Pancreas (tissue), 10 donors: ENCODE measurements at regions not wholly inside any gene's neighbourhood (a gene's known extent, or its start where the extent isn't known, plus 50 kb on each side); places are given as distances from the start of the nearest gene placed in this dataset.

Source experiments
- ATAC-seq, 4 donors: fragments of 200-7000 bp; cut with Tn5 transposase; one replicate each; pipeline versions ENCODE4 v1.8.0 to v1.9.1; 2020; ENCODE audit warnings: mild to moderate bottlenecking in 4 of 4, moderate library complexity in 4 of 4
- DNase-seq, 6 donors: peaks; one replicate each; pipeline ENCODE4 v3.0.0-alpha.2; 2020
- FAIRE-seq: peaks from 2 replicates; lab custom pipeline; 2012; peaks lifted over from hg19 to GRCh38; lab: Jason Lieb, UNC
- H3K27ac ChIP-seq, 4 donors: fragments of 200-600 bp; sonication (generic); 1 replicate in 3 of 4; 2 replicates in 1 of 4; pipeline versions ENCODE4 v1.5.0 to v1.8.0; 2020
- H3K27me3 ChIP-seq, 4 donors: fragments of 200-600 bp; one replicate each; pipeline ENCODE4 v1.8.0; 2021
- H3K36me3 ChIP-seq, 3 donors: fragments of 200-600 bp; sonication (generic) in 1 of 3; one replicate each; pipeline versions ENCODE4 v1.5.0 to v1.8.0; 2020 to 2021
- H3K4me1 ChIP-seq, 3 donors: fragments of 200-600 bp; one replicate each; pipeline ENCODE4 v1.8.0; 2021
- H3K4me3 ChIP-seq, 4 donors: fragments of 200-600 bp; sonication (generic) in 2 of 4; one replicate each; pipeline versions ENCODE4 v1.5.0 to v1.8.0; 2020 to 2021
- H3K9me3 ChIP-seq, 4 donors: fragments of 200-600 bp; one replicate each; pipeline ENCODE4 v1.8.0; 2021
- CTCF ChIP-seq, 4 donors: fragments of 200-600 bp; sonication (generic) in 3 of 4; IDR thresholded peaks; one replicate each; pipeline versions ENCODE4 v1.5.0 to v1.8.0; 2021; ENCODE audit warnings: antibody characterized with exemption in 4 of 4
- WGBS, 2 donors: extraction: QIAGEN DNeasy Blood & Tissue Kit; methylation state at CpG; one replicate each; pipeline ENCODE4 v1.1.7; 2013; 5-methylcytosine and 5-hydroxymethylcytosine counted together
- intact Hi-C, 3 donors: fragments of 100-400 bp; cut with DNase I; formaldehyde crosslinking; loops; one replicate each; pipeline versions ENCODE4 v1.11.1 to v1.14.2; 2022
- donor health status: healthy with polysubstance abuse.
- donor health status: DM: no; HTN: no; CAD: no; lungs with moderate emphysema.
- donor health status: DM: no; HTN: no; CAD: no.
- donor health status: control.
- donor health status: control.
- donor health status: Bipolar disorder and iron deficiency.
- donor health status: DM: yes; HTN: yes; CAD: no.
- donor health status: DM: no; HTN: no; CAD: no.
- donor health status: DM: no; HTN: no; CAD: no.
- donor health status: DM: yes; HTN: yes; CAD: no.

- ATAC-seq (no peak), FAIRE-seq (no peak), DNase-seq (no peak)
- H3K36me3 ChIP-seq: no peaks in the 10 kb centered on the region
- no peak overlapping the region for H3K4me3 ChIP-seq
- 83 to 93% methylated on average over 2 of the region's 2 CpGs for WGBS, 2 donors
- intact Hi-C loops: loop anchor here in 1 of 3 donors (10.0 kb wide), 1 partner anchor 251 kb away; no protein-coding TSS in a partner anchor
- H3K4me1 ChIP-seq: no peaks in the 10 kb centered on the region
- no peaks in the 10 kb centered on the region for H3K9me3 ChIP-seq
- no peak for TF ChIP-seq CTCF (IDR thresholded peaks at IDR 0.05)
- no peaks in the 10 kb centered on the region for H3K27me3 ChIP-seq
- no peak overlapping the region for H3K27ac ChIP-seq
These were observed 66.3 kb upstream of the EMX2 start for GRCh38 chr10:117476281-117476680.

GRCh38 chr10:117472872-117473271 is 69.7 kb upstream of the EMX2 start:
- no peak overlapping the region for H3K4me3 ChIP-seq
- no peaks in the 10 kb centered on the region for H3K4me1 ChIP-seq
- FAIRE-seq: no peak
- TF ChIP-seq CTCF (IDR thresholded peaks at IDR 0.05): no peak
- no peaks in the 10 kb centered on the region for H3K9me3 ChIP-seq
- H3K27me3 ChIP-seq: no peaks in the 10 kb centered on the region
- H3K27ac ChIP-seq: no peak overlapping the region
- H3K36me3 ChIP-seq: no peaks in the 10 kb centered on the region
- WGBS, 2 donors: 18 to 36% methylated on average over 3 of the region's 3 CpGs
- intact Hi-C loops: loop anchor here in 1 of 3 donors (10.0 kb wide), 1 partner anchor 248 kb away; no protein-coding TSS in a partner anchor
- ATAC-seq: no peak
- DNase-seq: no peak

GRCh38 chr10:117471344-117471874 is 71.1 kb upstream of the EMX2 start:
- TF ChIP-seq CTCF (IDR thresholded peaks at IDR 0.05): no peak
- no peak for FAIRE-seq
- 77 to 88% methylated on average over 3 of the region's 3 CpGs for WGBS, 2 donors

GRCh38 chr10:117470733-117471132 is 71.8 kb upstream of the EMX2 start:
- Histone ChIP-seq H3K9me3 (no peaks in the 10 kb centered on the region), H3K27ac (no peak overlapping the region), H3K4me3 (no peak overlapping the region), H3K4me1 (no peaks in the 10 kb centered on the region), H3K36me3 (no peaks in the 10 kb centered on the region), H3K27me3 (no peaks in the 10 kb centered on the region)
- DNase-seq (no peak), FAIRE-seq (no peak), ATAC-seq (no peak)
- intact Hi-C loops: loop anchor here in 1 of 3 donors (10.0 kb wide), 1 partner anchor 246 kb away; no protein-coding TSS in a partner anchor
- 62 to 79% methylated on average over 5 of the region's 5 CpGs for WGBS, 2 donors
- no peak for TF ChIP-seq CTCF (IDR thresholded peaks at IDR 0.05)

More at GRCh38 chr10:117471344-117471874, 71.1 kb upstream of the EMX2 start:
- DNase-seq (no peak), ATAC-seq (no peak)
- Histone ChIP-seq H3K4me1 (no peaks in the 10 kb centered on the region), H3K27ac (no peak overlapping the region), H3K36me3 (no peaks in the 10 kb centered on the region), H3K27me3 (no peaks in the 10 kb centered on the region), H3K9me3 (no peaks in the 10 kb centered on the region), H3K4me3 (no peak overlapping the region)
- intact Hi-C loops: loop anchor here in 1 of 3 donors (10.0 kb wide), 1 partner anchor 247 kb away; no protein-coding TSS in a partner anchor

- DNase-seq (no peak), ATAC-seq (no peak), FAIRE-seq (no peak)
- WGBS, 2 donors: 91 to 97% methylated on average over 3 of the region's 3 CpGs
- TF ChIP-seq CTCF (IDR thresholded peaks at IDR 0.05): no peak
- intact Hi-C loops: no loop called here
- Histone ChIP-seq H3K27me3 (no peaks in the 10 kb centered on the region), H3K36me3 (no peaks in the 10 kb centered on the region), H3K4me1 (no peaks in the 10 kb centered on the region), H3K4me3 (no peak overlapping the region), H3K9me3 (no peaks in the 10 kb centered on the region), H3K27ac (no peak overlapping the region)
These were observed 73.9 kb upstream of the EMX2 start for GRCh38 chr10:117468665-117469064.
